Suprapubic skin (tissue), 3 donors: ENCODE measurements at regions not wholly inside any gene's neighbourhood (a gene's known extent, or its start where the extent isn't known, plus 50 kb on each side); places are given as distances from the start of the nearest gene placed in this dataset.

Experiments used
- EP300 ChIP-seq: sonication (generic); formaldehyde crosslinking; IDR thresholded peaks from one replicate; pipeline ENCODE4 v1.6.1; 2017; ENCODE audit warnings: antibody characterized with exemption
- POLR2A ChIP-seq, 2 donors: fragments of 450-650 bp; IDR thresholded peaks; one replicate each; pipeline ENCODE4 v1.6.1; 2017; ENCODE audit warnings: antibody characterized with exemption in 2 of 2, mild to moderate bottlenecking in 2 of 2, moderate library complexity in 2 of 2
- TF ChIP-seq, protein P1 (sequence below), 2 donors: fragments of 200-600 bp in 1 of 2; fragments of 450-650 bp in 1 of 2; sonication (generic) in 1 of 2; IDR thresholded peaks; one replicate each; pipeline ENCODE4 v1.5.1; 2016 to 2019; ENCODE audit warnings: antibody characterized with exemption in 2 of 2, mild to moderate bottlenecking in 1 of 2, moderate library complexity in 1 of 2

DNA sequence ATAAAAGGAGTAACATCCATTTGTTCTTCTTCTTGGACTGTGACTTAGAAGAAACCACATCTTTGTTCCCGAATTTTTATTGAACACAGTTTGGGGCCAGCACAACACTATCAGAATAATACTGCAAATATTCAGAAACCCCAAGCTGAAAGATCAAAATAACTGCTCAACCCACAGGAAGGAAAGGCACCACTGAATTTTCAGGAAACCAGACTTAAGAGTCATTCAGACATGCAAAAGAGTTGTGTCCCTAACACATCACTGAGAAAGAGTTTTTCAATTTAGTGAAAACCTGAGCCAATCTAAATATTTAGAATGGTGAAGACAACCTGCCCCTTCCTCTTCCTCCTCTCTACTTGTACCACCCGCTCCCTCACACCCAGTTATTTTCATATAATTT, 295.0 kb upstream of the RORA start:
- TF ChIP-seq, protein P1, sequence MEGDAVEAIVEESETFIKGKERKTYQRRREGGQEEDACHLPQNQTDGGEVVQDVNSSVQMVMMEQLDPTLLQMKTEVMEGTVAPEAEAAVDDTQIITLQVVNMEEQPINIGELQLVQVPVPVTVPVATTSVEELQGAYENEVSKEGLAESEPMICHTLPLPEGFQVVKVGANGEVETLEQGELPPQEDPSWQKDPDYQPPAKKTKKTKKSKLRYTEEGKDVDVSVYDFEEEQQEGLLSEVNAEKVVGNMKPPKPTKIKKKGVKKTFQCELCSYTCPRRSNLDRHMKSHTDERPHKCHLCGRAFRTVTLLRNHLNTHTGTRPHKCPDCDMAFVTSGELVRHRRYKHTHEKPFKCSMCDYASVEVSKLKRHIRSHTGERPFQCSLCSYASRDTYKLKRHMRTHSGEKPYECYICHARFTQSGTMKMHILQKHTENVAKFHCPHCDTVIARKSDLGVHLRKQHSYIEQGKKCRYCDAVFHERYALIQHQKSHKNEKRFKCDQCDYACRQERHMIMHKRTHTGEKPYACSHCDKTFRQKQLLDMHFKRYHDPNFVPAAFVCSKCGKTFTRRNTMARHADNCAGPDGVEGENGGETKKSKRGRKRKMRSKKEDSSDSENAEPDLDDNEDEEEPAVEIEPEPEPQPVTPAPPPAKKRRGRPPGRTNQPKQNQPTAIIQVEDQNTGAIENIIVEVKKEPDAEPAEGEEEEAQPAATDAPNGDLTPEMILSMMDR (IDR thresholded peaks at IDR 0.05) = no peak
- TF ChIP-seq POLR2A (IDR thresholded peaks at IDR 0.05) (no peak), EP300 (no peak)
